T47D (cell line): ENCODE measurements at regions not wholly inside any gene's neighbourhood (a gene's known extent, or its start where the extent isn't known, plus 50 kb on each side); places are given as distances from the start of the nearest gene placed in this dataset.
"Not testable (repeated sequence)": the region's sequence is repeated elsewhere in the genome, so short reads cannot be mapped to it uniquely, and the experiment has no call there.

Source experiments
- DNase-seq, 2 experiments: peaks; one replicate each; pipeline versions ENCODE4 v3.0.0 to v3.0.0-alpha.2; 2011 to 2012; ENCODE audit warnings: low read depth in 1 of 2, low spot score in 1 of 2
- JUND ChIP-seq: IDR thresholded peaks from 2 replicates; pipeline ENCODE4 v1.6.1; 2012; ENCODE audit warnings: low read depth
- in situ Hi-C: cut with HindIII; loops from 2 replicates; pipeline ENCODE4 v1.10.0; 2016; ENCODE audit warnings: low sequenced_read_pairs, low pct_unique_long_range_greater_than_20kb

- in situ Hi-C loops = no loop called here
- no peak for DNase-seq
- no peak for TF ChIP-seq JUND
Measured at GRCh38 chr4:130008461-130008860, 912.5 kb downstream of the C4orf33 start.

DNA sequence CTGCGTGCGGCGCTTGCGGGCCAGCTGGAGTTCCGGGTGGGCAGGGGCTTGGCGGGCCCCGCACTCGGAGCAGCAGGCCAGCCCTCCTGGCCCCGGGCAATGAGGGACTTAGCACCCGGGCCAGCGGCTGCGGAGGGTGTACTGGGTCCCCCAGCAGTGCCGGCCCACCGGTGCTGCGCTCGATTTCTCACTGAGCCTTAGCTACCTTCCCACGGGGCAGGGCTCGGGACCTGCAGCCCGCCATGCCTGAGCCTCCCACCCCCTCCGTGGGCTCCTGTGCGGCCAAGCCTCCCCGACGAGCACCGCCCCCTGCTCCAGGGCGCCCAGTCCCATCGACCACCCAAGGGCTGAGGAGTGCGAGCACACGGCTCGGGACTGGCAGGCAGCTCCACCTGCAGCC is 916.9 kb downstream of the C4orf33 start:
- DNase-seq, in situ Hi-C loops: not testable (repeated sequence)

GRCh38 chr4:130021706-130022105 is 925.8 kb downstream of the C4orf33 start:
- in situ Hi-C loops = no loop called here

DNA sequence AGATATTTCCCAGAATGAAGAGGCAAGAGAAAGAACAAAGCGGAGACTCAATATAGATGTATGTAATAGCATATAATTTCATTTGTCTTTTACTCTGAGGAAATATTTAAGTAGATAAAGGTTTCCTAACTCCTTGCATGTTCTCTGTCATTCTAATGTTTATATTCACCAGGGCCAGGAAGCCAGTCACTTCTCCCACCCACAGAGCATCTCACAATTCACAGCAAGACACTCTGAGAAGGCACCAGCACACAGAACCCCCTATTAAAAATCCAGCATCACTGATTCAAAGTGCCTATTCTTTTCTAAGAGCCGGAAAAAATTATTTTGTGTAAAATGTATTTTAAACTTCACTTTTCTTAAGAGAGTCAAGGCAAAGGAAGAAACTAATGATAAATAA is 927.1 kb downstream of the C4orf33 start:
- in situ Hi-C loops = no loop called here
- no peak for DNase-seq
- no peak for TF ChIP-seq JUND

More at GRCh38 chr4:130021706-130022105, 925.8 kb downstream of the C4orf33 start:
- no peak for TF ChIP-seq JUND
- DNase-seq = no peak

GRCh38 chr4:130025701-130026100 is 929.7 kb downstream of the C4orf33 start:
- no peak for TF ChIP-seq JUND
- in situ Hi-C loops = no loop called here
- DNase-seq = no peak

DNA sequence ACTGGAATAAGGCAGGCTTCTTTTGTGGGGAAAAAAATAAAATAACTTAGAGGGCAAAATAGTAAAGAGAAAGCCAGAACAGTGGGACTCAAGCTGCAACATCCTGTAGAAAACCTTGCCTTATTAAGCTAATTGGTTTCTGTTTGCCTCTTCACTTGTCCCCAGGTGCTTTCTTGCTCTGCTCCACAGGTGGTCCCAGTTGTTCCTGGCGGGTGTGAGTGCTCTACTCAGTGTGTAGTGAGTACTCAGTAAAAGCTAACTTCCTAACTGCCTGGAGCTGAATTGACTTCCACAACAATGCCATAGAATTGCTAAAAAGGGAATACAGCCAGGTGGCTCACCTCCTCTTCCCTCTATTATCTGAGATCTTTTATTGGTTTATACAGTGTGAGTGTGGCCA is 930.2 kb downstream of the C4orf33 start:
- in situ Hi-C loops = no loop called here
- TF ChIP-seq JUND = no peak
- peak in 1 of 2 experiments; percentile 5 for DNase-seq

DNA sequence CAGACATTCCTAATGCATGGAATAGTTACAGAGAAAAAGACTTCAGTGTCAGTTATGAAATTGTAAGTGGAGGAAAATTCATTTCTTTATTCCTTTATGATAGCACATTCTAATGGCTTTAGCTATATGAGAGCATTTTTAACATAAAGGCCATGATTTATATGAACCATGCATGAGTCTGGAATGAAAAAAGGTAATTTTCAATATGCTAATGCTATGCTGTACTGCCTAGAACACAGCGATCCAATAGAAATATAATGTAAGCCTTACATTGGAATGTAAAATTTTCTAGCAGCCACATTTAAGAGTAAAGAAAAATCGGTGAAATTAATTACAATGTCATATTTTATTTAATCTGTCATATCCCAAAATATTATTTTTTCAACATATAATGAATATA is 932.0 kb downstream of the C4orf33 start:
- TF ChIP-seq JUND = no peak
- in situ Hi-C loops = no loop called here
- DNase-seq = no peak

DNA sequence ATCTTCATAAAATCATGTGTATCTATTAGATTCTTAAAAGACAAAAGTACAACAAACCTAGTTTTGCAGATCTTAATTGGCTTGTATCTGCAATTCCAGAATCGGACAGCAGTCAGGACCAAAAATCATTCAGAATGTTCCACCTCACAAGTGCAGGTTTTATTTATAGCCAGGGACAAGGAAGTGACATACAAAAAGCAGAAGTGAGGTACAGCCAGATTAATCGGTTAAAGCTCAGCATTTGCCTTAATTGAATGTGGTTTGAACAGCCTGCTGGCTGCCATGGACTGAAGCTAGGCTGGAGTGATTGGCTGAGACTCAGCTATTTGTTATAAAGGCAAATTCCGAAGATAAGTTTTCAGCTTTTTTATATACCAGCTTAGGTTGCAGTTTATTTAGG is 932.6 kb downstream of the C4orf33 start:
- no peak for DNase-seq
- in situ Hi-C loops = no loop called here
- no peak for TF ChIP-seq JUND

DNA sequence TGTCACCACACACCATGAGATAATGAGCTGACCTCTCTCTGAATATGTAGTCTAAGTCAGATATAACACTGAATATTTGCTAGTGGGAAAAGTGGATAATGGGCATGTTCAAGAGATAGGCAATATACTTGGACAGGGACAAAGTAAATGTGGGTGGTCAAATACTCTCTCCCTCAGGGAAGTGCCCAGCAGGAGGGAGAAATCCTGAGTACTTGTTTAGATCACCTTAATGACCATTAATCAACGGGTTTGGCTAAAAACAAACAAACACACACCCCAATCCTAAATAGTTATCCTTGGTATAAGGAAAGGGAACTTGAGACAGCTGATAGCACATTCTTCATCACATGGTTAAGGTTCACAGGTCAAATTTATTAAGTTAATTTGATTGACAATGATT is 933.5 kb downstream of the C4orf33 start:
- in situ Hi-C loops = no loop called here
- no peak for TF ChIP-seq JUND
- DNase-seq = no peak

GRCh38 chr4:130031858-130032257 is 935.9 kb downstream of the C4orf33 start:
- no peak for TF ChIP-seq JUND
- no peak for DNase-seq
- in situ Hi-C loops = no loop called here

- in situ Hi-C loops, DNase-seq: not testable (repeated sequence)
Measured at GRCh38 chr4:130033657-130034056, 937.7 kb downstream of the C4orf33 start.

DNA sequence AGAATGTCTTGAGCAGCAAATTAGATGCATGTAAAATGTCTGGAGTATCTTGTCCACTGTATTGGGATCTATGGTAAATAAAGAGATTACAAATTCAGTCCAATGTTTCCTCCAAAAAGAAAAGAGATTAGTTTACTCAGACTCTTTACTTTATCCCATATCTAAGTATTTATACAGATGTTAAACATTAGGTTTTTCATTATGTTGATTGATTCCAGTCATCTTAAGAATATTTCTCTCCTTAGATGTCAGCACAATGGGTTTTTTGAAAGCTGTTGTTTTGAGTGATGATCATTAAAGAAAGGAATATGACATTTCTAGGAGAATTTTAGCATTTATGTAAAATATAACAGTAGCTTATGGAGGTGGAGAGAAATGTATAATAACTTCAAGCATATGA is 938.9 kb downstream of the C4orf33 start:
- no peak for TF ChIP-seq JUND
- DNase-seq = no peak
- in situ Hi-C loops = no loop called here

- TF ChIP-seq JUND = no peak
- in situ Hi-C loops = no loop called here
- no peak for DNase-seq
Measured at GRCh38 chr4:130035391-130035790, 939.4 kb downstream of the C4orf33 start.

DNA sequence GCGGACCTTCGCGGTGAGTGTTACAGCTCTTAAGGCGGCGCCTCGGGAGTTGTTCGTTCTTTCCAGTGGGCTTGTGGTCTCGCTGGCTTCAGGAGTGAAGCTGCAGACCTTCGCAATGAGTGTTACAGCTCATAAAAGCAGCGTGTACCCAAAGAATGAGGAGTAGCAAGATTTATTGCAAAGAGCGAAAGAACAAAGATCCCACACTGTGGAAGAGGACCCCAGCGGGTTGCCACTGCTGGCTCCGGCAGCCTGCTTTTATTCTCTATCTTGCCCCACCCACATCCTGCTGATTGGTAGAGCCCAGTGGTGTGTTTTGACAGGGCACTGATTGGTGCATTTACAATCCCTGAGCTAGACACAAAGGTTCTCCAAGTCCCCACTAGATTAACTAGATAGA is 941.9 kb downstream of the C4orf33 start:
- DNase-seq, in situ Hi-C loops: not testable (repeated sequence)

DNA sequence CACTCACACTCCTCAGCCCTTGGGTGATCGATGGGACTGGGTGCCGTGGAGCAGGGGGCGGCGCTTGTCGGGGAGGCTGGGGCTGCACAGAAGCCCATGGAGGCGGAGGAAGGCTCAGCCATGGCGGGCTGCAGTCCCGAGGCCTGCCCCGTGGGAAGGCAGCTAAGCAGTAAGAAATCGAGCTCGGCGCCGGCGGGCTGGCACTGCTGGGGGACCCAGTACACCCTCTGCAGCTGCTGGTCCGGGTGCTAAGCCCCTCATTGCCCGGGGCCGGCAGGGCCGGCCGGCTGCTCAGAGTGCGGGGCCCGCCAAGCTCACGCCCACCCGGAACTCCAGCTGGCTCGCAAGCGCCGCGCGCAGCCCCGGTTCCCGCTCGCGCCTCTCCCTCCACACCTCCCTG is 942.6 kb downstream of the C4orf33 start:
- not testable (repeated sequence) for DNase-seq

More for the DNA sequence above, 942.6 kb downstream of the C4orf33 start:
- in situ Hi-C loops = not testable (repeated sequence)
